ENCODE measurements at regions not wholly inside any gene's neighbourhood (a gene's known extent, or its start where the extent isn't known, plus 50 kb on each side); places are given as distances from the start of the nearest gene placed in this dataset.

DNA sequence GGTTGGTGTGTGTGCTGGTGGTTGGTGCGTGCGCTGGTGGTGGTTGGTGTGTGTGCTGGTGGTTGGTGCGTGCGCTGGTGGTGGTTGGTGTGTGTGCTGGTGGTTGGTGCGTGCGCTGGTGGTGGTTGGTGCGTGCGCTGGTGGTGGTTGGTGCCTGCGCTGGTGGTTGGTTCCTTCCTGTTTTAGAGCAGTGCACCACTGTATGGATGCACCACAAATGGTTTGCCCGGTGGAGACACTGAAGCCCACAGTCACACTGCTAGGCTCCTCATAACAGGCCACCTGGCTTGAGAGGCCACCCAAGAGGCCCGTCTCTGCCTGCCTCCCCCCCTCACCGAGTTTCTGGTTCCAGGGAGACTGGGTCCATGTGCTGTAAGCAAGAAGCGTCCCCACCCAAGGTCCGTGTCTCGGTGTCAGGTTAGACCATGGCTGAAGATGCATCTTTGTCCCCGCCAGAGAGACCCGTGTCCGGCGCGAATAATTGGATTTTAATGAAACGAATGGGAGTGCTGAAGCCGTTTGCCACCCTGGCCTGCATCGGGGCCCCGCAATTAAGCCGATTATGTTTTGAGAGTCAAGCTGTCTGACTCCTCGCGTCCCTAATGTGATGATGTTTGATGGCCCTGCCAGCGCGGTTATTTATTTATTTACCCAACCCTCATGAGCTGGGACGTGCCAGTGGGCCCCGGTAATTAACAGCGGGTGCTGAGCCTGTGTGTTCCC is 161.3 kb upstream of the GSE1 start:
- TF ChIP-seq, protein P1, sequence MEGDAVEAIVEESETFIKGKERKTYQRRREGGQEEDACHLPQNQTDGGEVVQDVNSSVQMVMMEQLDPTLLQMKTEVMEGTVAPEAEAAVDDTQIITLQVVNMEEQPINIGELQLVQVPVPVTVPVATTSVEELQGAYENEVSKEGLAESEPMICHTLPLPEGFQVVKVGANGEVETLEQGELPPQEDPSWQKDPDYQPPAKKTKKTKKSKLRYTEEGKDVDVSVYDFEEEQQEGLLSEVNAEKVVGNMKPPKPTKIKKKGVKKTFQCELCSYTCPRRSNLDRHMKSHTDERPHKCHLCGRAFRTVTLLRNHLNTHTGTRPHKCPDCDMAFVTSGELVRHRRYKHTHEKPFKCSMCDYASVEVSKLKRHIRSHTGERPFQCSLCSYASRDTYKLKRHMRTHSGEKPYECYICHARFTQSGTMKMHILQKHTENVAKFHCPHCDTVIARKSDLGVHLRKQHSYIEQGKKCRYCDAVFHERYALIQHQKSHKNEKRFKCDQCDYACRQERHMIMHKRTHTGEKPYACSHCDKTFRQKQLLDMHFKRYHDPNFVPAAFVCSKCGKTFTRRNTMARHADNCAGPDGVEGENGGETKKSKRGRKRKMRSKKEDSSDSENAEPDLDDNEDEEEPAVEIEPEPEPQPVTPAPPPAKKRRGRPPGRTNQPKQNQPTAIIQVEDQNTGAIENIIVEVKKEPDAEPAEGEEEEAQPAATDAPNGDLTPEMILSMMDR (IDR thresholded peaks at IDR 0.05): no peak
- no peak for TF ChIP-seq POLR2A (IDR thresholded peaks at IDR 0.05)

Measured in thyroid gland (tissue), 4 donors.